Fibroblast of skin of left biceps (primary cell): ENCODE measurements at regions not wholly inside any gene's neighbourhood (a gene's known extent, or its start where the extent isn't known, plus 50 kb on each side); places are given as distances from the start of the nearest gene placed in this dataset.

ENCODE experiments used
- DNase-seq, 2 experiments: peaks; one replicate each; pipeline ENCODE4 v3.0.0-alpha.2; 2013; ENCODE audit warnings: low read depth in 2 of 2

- no peak for DNase-seq
Measured at GRCh38 chr18:21996351-21996826, 173.0 kb upstream of the GATA6 start.

DNA sequence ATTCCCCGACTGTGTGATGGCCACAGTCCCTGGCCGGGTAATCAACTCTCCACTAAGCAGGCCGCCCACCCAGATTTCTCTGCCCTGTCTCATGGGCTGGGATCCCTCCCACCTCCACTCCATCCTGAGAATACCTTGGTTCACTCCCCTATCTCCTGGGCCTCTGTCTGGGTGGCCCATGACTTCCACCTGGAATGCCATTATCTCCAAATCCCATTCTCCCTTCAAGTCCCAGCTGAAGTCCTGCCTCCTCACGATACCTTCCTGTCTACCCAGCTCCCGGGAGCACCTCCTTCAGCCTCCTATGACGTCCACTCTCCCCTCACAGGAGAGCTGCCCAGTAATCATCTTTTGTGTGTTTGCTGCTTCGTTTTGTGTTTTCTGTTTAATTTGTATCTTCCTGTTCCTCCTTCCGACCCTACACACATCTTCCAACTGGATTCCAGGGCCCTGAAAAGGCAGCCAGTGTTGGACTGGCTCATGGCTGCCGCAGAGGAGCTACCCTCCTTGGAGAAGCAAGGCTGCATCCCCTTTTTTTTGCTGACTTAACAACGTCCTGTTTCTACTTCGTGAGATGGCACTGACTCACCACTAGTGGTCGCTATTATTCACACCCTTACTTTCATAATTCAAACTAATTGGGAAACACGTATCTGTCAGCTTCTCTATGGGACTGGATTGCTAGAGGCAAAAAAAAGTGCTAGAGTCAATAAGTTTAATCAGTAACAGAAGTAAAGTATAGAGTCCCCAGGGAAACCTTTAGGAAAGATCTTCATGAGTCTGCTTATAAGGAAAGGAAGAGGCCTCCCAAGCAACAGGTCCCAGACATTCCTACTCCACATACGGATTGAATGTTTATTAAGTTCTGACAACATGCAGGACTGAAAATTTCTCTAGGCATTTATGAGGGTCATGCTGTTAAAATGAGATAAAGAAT, 171.9 kb upstream of the GATA6 start:
- peak; percentile 6 to 10 for DNase-seq

- no peak for DNase-seq
Measured at GRCh38 chr18:21998486-21998885, 170.9 kb upstream of the GATA6 start.

DNA sequence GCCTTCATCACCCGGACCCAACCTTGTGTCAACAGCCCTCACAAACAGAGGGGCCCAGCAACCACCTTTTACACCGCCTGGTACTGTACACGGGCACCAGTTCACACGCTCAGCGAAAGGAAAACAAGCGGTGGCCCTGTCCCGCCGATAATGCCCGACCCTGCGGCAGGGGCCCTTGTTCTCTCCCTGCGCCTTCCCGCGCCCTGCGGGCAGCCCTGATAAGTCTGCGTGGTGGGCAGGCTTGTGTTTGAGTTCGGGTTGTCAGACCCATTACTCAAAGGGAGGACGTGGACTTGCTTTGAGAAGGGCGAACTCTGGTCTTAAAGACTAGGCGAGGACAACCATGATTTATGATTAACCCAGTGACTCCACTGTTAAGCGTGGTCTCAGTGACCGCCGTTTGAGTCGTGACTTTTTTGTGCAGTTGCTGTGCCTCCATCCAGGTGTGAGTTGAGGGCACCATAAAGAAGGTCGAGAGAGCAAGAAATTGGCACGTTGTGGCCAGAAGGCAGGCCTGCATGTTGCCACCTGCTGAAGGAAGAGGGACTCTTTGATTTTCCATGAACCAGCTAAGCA, 167.4 kb upstream of the GATA6 start:
- DNase-seq, result no peak

GRCh38 chr18:22005191-22005841, 164.1 kb upstream of the GATA6 start:
- no peak for DNase-seq

- DNase-seq, result no peak
Measured at GRCh38 chr18:22006458-22006857, 162.9 kb upstream of the GATA6 start.

DNA sequence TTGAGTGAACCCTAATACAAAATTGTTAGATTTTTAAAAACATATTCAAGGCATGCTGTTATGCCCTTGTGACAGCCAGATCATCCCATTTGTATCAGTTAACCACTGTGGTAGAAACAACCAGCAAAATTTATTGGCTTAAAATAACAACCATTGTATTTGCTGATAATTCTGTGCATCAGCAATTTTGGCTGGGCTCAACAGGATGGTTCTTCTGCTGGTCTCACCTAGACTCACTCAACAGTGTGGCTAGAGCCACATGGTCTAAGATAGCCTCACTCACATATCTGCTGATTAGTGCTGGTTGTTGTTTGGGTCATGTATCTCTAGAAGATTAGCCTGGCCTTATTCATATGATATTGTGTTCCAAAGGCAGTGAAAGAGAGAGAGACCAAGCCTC, 160.1 kb upstream of the GATA6 start:
- no peak for DNase-seq

- no peak for DNase-seq
Measured at GRCh38 chr18:22013993-22014392, 155.4 kb upstream of the GATA6 start.

DNA sequence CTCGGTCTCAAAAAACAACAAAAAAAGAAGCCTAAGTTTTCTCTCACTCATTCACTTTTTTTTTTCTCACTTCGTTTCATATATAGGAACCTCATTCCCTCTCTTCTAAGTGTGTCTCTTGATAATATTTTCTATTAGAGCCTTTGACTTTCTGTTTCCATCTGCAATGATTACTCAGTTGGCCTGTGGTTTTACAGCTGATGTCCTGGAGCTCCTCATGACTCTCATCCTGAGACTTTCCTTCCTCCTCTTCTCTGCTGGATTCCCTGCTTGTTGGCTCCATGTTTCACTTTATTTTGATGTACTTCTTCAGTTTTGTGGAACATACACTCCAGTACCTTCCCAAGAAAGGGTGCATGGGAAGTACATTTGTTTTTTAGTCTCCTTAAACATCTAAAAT, 154.2 kb upstream of the GATA6 start:
- no peak for DNase-seq

- no peak for DNase-seq
Measured at GRCh38 chr18:22018366-22018765, 151.0 kb upstream of the GATA6 start.

DNA sequence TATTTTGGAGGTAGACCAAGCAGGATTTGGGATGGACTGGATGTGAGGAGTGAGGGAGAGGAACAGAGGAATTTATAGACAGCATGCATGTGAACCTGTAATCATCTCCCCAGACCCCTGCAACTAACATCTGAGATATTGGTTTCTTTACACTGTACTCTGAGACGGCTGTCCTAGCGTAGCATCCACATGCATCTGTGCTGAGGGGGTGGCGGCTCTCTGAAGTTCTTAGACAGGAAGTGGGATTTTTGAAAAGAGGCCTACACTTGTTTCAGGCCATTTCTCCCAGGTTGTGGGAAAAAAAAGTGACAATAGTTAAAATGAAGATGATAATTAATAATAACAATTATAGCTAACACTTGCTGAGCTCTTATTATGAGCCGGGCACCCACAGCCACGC, 150.2 kb upstream of the GATA6 start:
- DNase-seq, result no peak

DNA sequence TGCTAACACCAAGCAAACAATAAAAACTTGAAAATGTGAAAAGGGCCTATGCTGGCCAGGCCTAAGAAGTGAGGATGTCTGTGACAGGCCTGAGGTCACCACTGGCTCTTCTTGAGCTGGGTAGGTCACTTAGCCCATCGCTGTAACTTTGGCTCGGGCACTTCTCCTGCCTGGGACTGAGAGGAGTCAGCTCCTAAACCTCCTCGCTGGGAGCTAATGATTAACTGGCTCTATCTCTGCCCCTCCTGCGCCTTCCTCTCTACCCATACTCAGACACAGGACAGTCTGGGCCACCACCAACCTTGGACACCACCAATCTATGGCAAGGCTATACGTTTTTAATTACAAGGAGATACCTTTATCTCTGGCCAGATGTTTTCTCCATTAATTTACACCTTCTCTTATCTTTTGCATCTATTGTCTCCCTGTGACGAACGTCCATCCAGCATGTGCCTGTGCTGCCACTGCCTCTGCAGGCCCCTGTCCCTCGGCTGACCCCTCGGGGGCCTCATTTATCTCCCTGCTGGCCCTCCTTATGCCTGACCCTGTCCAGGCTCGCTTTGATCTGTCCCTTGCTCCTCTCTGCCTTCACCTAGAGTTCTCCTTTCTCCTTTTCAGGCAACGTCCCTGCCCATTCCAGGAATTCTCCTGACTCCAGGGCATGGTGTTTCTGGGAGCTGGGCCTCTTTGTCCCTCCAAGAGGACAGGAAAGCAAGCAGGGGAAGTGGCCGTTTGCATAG, 149.1 kb upstream of the GATA6 start:
- DNase-seq, result no peak

GRCh38 chr18:22020867-22021370, 148.5 kb upstream of the GATA6 start:
- DNase-seq, result no peak

DNA sequence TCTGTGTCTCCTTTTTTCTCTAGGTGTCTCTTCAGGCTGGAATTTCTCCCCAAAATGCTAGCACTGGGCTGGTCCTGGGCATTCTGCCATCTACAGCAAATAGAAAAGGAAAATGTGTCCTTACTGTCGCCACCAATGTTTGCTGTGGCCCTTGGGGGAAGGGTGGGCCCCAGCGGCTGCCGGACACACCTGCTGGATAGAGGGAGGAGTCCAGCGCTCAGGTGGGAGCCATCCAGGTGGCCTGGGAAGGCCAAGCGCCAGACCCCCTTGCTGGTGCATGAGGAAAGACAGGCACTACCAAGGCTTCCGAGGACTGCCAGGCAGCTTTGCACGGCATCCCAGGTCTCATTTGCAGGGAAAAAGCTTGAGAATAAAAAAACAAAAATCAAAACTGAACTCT, 147.7 kb upstream of the GATA6 start:
- no peak for DNase-seq

DNA sequence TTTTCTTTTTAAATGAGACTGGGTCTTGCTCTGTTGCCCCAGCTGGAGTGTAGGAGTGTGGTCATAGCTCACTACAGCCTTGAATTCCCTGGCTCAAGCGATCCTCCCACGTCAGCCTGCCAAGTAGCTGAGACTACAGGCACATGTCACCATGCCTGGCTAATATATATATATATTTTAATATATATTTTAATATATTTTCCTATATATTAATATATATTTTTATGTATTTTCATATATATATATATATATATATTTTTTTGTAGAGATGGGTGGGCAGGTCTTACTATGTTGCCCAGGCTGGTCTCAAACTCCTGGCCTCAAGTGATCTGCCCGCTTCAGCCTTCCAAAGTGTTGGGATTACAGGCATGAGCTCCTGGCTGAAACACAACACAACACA, 144.5 kb upstream of the GATA6 start:
- DNase-seq, result no peak

DNA sequence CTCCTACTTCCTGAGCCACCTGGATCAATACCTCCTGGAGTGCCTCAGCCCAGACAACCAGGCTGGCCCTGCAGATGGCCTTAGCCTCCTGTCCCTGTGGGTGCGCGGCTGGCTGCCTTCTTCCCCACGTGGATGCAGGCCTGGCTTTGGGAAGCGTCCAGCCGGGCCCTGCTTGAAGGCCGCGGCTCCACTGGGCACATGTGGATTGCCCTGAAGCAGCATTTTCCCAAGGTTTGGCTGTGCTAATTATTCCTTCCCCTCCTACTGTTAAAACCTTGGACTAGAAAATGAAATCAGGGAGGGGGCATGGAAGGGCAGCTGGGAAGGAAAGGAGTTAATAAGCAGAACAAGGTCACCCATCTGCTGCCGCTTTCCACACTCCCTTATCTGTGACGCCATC, 143.0 kb upstream of the GATA6 start:
- DNase-seq, result no peak

DNA sequence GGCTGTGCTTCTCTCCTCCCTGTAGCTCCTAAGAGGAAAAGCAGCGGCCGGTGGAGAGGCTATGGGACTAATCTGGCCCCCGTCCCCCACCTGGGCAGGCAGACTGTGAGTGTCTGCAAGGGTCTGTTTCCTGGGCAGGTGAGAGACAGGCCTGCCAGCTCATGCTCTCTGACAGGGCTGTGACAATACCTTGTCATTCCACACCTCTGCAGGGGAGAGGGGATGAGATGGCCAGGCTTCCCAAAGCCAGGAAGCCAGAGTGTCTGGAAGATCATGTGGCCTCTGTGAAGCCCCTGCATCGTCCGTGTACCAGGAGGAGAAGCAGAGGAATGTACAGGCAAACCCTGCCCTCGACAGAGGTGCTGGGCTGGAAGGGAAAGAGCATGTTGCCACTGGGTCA, 142.5 kb upstream of the GATA6 start:
- no peak for DNase-seq

DNA sequence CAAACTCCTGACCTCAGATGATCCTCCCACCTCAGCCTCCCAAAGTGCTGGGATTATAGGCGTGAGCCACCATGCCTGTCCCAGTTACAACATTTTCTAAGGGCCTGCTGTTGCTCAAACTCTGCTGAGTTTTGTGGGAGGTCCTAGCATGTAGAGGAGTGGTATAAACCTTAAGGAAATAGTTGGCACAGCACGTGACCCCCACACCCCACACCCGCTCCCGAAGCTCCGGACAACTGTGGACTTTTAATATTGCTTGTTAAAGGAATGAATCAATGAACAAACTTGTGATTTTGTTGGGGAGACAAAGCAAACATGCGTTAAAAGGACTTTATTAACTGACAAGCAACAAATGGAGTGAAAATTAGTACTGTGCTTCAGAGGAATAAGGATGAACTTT, 137.8 kb upstream of the GATA6 start:
- DNase-seq, result no peak

GRCh38 chr18:22032392-22032961, 136.9 kb upstream of the GATA6 start:
- DNase-seq, result peak; percentile 86 to 87

DNA sequence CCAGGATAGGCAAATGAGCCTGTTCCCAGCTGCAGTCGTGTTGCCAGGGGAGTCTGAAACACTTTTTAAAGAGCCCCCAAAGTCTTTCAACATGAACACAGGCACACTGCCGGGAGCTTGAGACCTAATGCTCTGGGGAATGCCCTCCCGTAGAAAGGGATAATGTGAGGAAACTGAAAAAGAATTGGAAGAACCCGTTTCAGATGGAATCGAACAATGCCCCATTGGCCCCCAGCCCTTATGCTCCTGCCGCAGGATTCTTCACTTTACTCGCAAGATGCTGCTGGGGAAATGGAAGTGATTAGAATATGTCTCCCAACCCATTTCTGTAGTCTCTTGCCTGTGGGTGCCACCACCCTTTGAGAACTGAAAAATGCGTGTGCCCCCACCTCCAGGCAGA, 136.3 kb upstream of the GATA6 start:
- no peak for DNase-seq

DNA sequence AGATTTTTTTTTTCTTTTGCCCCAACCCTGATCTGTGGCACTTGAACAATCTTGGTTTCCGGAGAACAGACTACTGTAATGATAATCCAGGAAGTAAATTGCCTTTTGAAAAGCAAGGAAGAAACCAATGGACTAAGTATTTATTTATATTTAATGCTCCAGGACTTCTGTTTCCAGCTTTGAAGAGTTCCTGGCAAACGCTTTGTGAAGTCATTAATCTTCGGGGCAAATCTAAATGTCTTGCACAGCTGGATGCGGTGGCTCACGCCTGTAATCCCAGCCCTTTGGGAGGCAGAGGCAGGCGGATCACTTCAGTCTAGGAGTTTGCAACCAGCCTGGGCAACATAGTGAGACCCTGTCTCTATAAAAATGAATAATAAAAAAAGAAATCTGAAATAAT, 135.1 kb upstream of the GATA6 start:
- no peak for DNase-seq

GRCh38 chr18:22040533-22040932, 128.9 kb upstream of the GATA6 start:
- no peak for DNase-seq
